Ovary (tissue), 3 donors: ENCODE measurements at regions not wholly inside any gene's neighbourhood (a gene's known extent, or its start where the extent isn't known, plus 50 kb on each side); places are given as distances from the start of the nearest gene placed in this dataset.

Experiments used
- CTCF ChIP-seq, 3 donors: fragments of 450-650 bp in 2 of 3; fragments of 200-600 bp in 1 of 3; IDR thresholded peaks; one replicate each; pipeline versions ENCODE4 v1.5.1 to v1.8.0; 2016 to 2022; ENCODE audit warnings: antibody characterized with exemption in 3 of 3, mild to moderate bottlenecking in 1 of 3
- POLR2A ChIP-seq: fragments of 450-650 bp; IDR thresholded peaks from one replicate; pipeline ENCODE4 v1.6.1; 2017; ENCODE audit warnings: antibody characterized with exemption, mild to moderate bottlenecking, moderate library complexity
- donor health status: DM: no; HTN: no; CAD: no.

DNA sequence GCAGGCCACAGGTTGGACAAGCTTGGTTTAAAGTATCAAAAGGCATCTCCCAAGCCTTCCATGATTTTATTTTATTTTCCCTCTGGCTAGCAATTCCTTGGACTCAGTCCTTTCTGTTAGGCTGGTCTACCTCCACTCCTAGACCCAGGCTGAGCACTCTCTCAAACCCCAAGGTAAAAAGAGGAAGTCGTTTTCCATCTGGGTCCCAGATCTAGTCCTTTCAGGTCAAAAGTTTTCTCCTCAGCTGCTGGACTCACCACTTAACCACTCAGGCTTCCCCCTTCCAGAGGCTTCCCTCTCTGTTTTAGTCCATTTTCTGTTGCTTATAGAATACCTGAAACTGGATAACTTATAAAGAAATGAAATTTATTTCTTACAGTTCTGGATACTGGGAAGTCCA is 252.3 kb upstream of the MKLN1 start:
- TF ChIP-seq CTCF (IDR thresholded peaks at IDR 0.05) (no peak), POLR2A (no peak)
